ENCODE measurements at regions not wholly inside any gene's neighbourhood (a gene's known extent, or its start where the extent isn't known, plus 50 kb on each side); places are given as distances from the start of the nearest gene placed in this dataset.

DNA sequence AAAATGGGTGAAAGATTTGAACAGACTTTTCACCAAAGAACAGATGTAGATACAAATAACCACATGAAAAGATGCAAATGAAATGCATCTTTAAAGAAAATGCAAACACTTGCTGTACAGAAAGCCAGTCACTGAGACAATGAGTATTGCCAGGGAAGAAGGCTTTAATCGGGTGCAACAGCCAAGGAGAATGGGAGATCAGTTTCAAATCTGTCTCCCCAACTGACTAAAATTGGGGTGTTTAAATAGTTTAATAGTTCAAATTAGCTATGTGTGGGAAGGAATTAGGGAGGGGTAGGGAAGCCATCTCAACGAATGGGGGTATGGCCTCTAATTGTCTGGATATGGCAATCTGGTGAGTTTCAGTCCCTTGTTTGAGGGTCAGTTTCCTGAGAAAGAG is 295.4 kb downstream of the PTTG2 start:
- H3K4me1 ChIP-seq (ENCODE audit: control insufficient read depth in 1 of 2, low read depth in 2 of 2): no peaks in the 10 kb centered on the region
- peaks cover 5% of the 10 kb centered on the region for H3K9me3 ChIP-seq
- no peak for ATAC-seq (ENCODE audit: insufficient number of reproducible peaks, low FRiP score, low read depth)
- no peaks in the 10 kb centered on the region for H3K27me3 ChIP-seq (replicated peaks; ENCODE audit: insufficient read depth)
- TF ChIP-seq, protein P1, sequence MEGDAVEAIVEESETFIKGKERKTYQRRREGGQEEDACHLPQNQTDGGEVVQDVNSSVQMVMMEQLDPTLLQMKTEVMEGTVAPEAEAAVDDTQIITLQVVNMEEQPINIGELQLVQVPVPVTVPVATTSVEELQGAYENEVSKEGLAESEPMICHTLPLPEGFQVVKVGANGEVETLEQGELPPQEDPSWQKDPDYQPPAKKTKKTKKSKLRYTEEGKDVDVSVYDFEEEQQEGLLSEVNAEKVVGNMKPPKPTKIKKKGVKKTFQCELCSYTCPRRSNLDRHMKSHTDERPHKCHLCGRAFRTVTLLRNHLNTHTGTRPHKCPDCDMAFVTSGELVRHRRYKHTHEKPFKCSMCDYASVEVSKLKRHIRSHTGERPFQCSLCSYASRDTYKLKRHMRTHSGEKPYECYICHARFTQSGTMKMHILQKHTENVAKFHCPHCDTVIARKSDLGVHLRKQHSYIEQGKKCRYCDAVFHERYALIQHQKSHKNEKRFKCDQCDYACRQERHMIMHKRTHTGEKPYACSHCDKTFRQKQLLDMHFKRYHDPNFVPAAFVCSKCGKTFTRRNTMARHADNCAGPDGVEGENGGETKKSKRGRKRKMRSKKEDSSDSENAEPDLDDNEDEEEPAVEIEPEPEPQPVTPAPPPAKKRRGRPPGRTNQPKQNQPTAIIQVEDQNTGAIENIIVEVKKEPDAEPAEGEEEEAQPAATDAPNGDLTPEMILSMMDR (IDR thresholded peaks at IDR 0.05): no peak
- H3K4me3 ChIP-seq: no peak overlapping the region
- H3K36me3 ChIP-seq: no peaks in the 10 kb centered on the region
- H3K27ac ChIP-seq: no peak overlapping the region
- no peak for DNase-seq (ENCODE audit: low spot score)

DNA sequence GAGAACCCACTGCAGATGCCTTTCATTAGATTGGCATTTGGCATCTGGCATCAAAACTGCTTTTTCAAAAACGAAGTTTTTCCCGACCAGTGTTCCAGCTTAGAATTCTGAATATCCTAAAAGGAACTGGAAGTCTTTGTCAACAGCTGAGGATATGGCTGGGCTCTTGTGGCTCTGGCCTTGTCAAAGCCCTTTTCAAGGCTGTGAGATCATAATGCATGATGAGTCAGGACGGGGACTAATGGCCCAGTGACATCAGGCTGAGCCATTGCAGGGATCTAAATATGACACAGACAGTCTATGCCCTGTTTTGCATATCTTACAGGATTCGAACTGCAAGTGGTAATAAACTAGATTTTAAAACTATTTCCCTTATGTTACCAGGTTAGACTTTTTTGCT is 306.4 kb downstream of the PTTG2 start:
- H3K9me3 ChIP-seq: no peaks in the 10 kb centered on the region
- DNase-seq (ENCODE audit: low spot score): no peak
- H3K27ac ChIP-seq: peak overlapping the region; percentile 32 to 48
- H3K4me3 ChIP-seq: no peak overlapping the region
- peaks cover 0 to 9% of the 10 kb centered on the region in 2 donors for H3K4me1 ChIP-seq (ENCODE audit: control insufficient read depth in 1 of 2, low read depth in 2 of 2)
- no peaks in the 10 kb centered on the region for H3K36me3 ChIP-seq
- no peaks in the 10 kb centered on the region for H3K27me3 ChIP-seq (replicated peaks; ENCODE audit: insufficient read depth)
- ATAC-seq (ENCODE audit: insufficient number of reproducible peaks, low FRiP score, low read depth): peak; percentile 93
- TF ChIP-seq, protein P1 (IDR thresholded peaks at IDR 0.05): no peak

DNA sequence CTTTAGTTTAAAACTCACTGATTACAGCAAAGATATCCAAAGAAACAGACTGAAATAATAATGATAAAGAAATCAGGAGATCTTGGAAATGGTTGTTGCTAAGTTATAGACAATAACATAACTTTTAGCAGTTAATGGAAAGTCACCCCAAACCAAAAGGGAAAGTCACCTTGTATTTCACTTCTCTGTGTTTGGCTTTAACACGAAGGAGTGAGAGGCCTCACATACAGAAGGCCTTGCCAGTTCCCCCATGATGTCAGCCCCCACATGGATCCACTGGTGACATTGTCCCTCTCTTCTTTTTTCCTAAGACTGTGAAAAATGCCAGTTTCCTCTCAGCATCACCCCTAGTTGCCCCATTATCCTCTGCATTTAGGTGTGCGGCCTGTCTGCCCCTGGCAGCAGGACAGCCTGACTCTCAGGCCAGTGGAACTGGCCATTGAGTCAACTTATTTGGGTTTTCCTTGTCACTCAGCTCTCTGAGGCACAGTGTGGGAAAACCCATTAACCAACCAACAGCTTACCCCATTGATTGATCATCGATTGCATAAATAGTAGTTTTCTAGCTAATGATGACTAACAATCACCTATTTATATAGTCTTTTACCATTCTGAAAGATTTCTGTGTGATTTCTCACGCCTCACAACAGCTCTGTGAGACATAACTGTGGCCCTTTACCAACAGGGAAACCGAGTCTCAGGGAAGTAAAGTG is 308.1 kb downstream of the PTTG2 start:
- peaks cover 0 to 9% of the 10 kb centered on the region in 2 donors for H3K4me1 ChIP-seq (ENCODE audit: control insufficient read depth in 1 of 2, low read depth in 2 of 2)
- no peak overlapping the region for H3K4me3 ChIP-seq
- DNase-seq (ENCODE audit: low spot score): no peak
- no peaks in the 10 kb centered on the region for H3K27me3 ChIP-seq (replicated peaks; ENCODE audit: insufficient read depth)
- H3K36me3 ChIP-seq: no peaks in the 10 kb centered on the region
- no peak for ATAC-seq (ENCODE audit: insufficient number of reproducible peaks, low FRiP score, low read depth)
- TF ChIP-seq, protein P1 (IDR thresholded peaks at IDR 0.05): no peak
- no peak overlapping the region for H3K27ac ChIP-seq
- H3K9me3 ChIP-seq: no peaks in the 10 kb centered on the region

DNA sequence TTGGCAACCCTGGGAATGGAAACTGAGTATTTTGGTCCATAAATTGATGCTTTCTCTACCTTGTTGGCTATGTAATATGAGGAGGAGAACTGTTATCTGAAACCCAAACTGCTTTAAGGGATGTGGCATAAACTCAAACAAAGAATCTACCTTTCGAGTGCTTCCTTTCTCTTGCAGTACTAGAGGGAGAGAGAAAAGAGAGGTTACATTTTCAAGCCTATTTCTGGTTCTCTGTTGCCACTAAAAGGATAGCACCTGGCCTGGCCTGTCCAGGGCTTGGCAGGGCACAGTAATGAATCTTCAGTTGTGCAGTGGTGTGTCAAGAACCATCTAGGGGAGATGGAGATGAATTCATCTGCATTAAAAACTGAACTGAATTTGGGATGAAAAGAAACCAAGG is 308.6 kb downstream of the PTTG2 start:
- Histone ChIP-seq H3K9me3 (no peaks in the 10 kb centered on the region), H3K4me1 (ENCODE audit: control insufficient read depth in 1 of 2, low read depth in 2 of 2) (peaks cover 0 to 9% of the 10 kb centered on the region in 2 donors), H3K4me3 (no peak overlapping the region), H3K27ac (no peak overlapping the region), H3K36me3 (no peaks in the 10 kb centered on the region), H3K27me3 (replicated peaks; ENCODE audit: insufficient read depth) (no peaks in the 10 kb centered on the region)
- ATAC-seq (ENCODE audit: insufficient number of reproducible peaks, low FRiP score, low read depth) (no peak), DNase-seq (ENCODE audit: low spot score) (no peak)
- TF ChIP-seq, protein P1 (IDR thresholded peaks at IDR 0.05): no peak

DNA sequence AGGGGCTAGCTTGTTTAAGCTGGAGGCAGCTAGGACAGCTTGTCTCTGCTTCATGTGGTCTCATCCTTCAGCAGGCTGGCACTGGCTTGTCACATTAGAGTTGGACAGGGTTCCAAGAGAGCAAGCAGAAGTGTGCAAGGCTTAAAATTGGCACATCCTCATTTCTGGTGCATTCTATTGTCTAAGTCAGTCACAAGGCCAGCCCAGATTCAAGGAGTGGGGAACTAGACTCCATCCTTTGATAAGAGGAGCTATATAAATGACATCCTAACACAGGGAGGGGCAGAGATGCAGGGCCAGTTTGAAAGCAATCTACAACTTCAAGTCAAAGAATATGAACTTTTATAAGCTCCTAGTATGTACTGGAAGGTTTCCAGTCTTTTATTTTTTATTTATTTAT is 313.2 kb downstream of the PTTG2 start:
- ATAC-seq (ENCODE audit: insufficient number of reproducible peaks, low FRiP score, low read depth) (no peak), DNase-seq (ENCODE audit: low spot score) (no peak)
- H3K4me1 ChIP-seq (ENCODE audit: control insufficient read depth in 1 of 2, low read depth in 2 of 2): no peaks in the 10 kb centered on the region
- H3K36me3 ChIP-seq: no peaks in the 10 kb centered on the region
- no peak overlapping the region for H3K4me3 ChIP-seq
- no peaks in the 10 kb centered on the region for H3K9me3 ChIP-seq
- H3K27ac ChIP-seq: no peak overlapping the region
- TF ChIP-seq, protein P1 (IDR thresholded peaks at IDR 0.05): no peak
- H3K27me3 ChIP-seq (replicated peaks; ENCODE audit: insufficient read depth): no peaks in the 10 kb centered on the region
